ENCODE measurements at regions not wholly inside any gene's neighbourhood (a gene's known extent, or its start where the extent isn't known, plus 50 kb on each side); places are given as distances from the start of the nearest gene placed in this dataset.

GRCh38 chr2:221844212-221845020 lies 272.3 kb upstream of the EPHA4 start:
- peak overlapping the region; percentile 34; the same call in 1 of the 2 replicates for H2AFZ ChIP-seq (ENCODE audit: low read depth)
- no peaks in the 10 kb centered on the region for H3K27me3 ChIP-seq (ENCODE audit: insufficient read depth, low read depth)
- 0 out of 2 replicates have a peak overlapping the region, but pooled peaks have one; percentile 6 for H3K4me2 ChIP-seq
- no peak overlapping the region for H3K4me3 ChIP-seq (IDR thresholded peaks at IDR 0.05; ENCODE audit: insufficient read depth, low read depth, low read length)
- no peaks in the 10 kb centered on the region for H3K4me1 ChIP-seq (ENCODE audit: low read depth, poor library complexity, severe bottlenecking)
- TF ChIP-seq CTCF (conservative IDR thresholded peaks at IDR 0.05; ENCODE audit: low read depth, low read length): no peak
- no peaks in the 10 kb centered on the region for H3K79me2 ChIP-seq (ENCODE audit: insufficient read depth, low read depth)
- H3K9ac ChIP-seq: no peak overlapping the region
- H3K36me3 ChIP-seq (ENCODE audit: insufficient read depth): no peaks in the 10 kb centered on the region
- H4K20me1 ChIP-seq (ENCODE audit: insufficient read depth): no peaks in the 10 kb centered on the region
- H3K27ac ChIP-seq: no peak overlapping the region

- Histone ChIP-seq H3K79me2 (ENCODE audit: insufficient read depth, low read depth) (no peaks in the 10 kb centered on the region), H3K4me1 (ENCODE audit: low read depth, poor library complexity, severe bottlenecking) (no peaks in the 10 kb centered on the region), H3K9ac (no peak overlapping the region), H3K4me3 (IDR thresholded peaks at IDR 0.05; ENCODE audit: insufficient read depth, low read depth, low read length) (no peak overlapping the region), H3K36me3 (ENCODE audit: insufficient read depth) (no peaks in the 10 kb centered on the region), H3K4me2 (no peak overlapping the region), H3K27ac (no peak overlapping the region), H3K27me3 (ENCODE audit: insufficient read depth, low read depth) (no peaks in the 10 kb centered on the region), H4K20me1 (ENCODE audit: insufficient read depth) (no peaks in the 10 kb centered on the region), H2AFZ (ENCODE audit: low read depth) (no peak overlapping the region)
- TF ChIP-seq CTCF (conservative IDR thresholded peaks at IDR 0.05; ENCODE audit: low read depth, low read length): no peak
Measured at GRCh38 chr2:221836095-221836494, 264.0 kb upstream of the EPHA4 start.

- no peaks in the 10 kb centered on the region for H4K20me1 ChIP-seq (ENCODE audit: insufficient read depth)
- H3K9ac ChIP-seq: no peak overlapping the region
- H2AFZ ChIP-seq (ENCODE audit: low read depth): no peak overlapping the region
- H3K79me2 ChIP-seq (ENCODE audit: insufficient read depth, low read depth): no peaks in the 10 kb centered on the region
- no peak overlapping the region for H3K4me3 ChIP-seq (IDR thresholded peaks at IDR 0.05; ENCODE audit: insufficient read depth, low read depth, low read length)
- TF ChIP-seq CTCF (conservative IDR thresholded peaks at IDR 0.05; ENCODE audit: low read depth, low read length): no peak
- H3K4me2 ChIP-seq: no peak overlapping the region
- H3K36me3 ChIP-seq (ENCODE audit: insufficient read depth): no peaks in the 10 kb centered on the region
- H3K27me3 ChIP-seq (ENCODE audit: insufficient read depth, low read depth): no peaks in the 10 kb centered on the region
- H3K27ac ChIP-seq: no peak overlapping the region
- no peaks in the 10 kb centered on the region for H3K4me1 ChIP-seq (ENCODE audit: low read depth, poor library complexity, severe bottlenecking)
Measured at GRCh38 chr2:221833966-221834365, 261.9 kb upstream of the EPHA4 start.

DNA sequence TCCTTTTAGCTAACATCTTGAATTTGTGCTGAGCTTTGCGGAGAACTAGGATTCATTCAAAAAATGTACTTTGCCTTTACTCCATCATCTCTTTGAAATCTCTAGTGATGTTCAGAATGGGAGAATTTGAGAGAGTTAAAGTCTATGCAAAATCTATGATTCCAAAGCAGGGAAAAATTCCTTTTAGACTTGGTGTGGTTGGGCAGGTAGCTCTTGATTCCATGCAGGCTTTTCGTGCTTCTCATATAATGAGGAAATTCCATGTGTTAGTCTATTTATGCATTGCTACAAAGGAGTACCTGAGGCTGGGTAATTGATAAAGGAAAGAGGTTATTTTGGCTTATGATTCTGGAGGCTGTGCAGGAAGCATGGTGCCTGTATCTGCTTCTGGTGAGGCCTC lies 258.9 kb upstream of the EPHA4 start:
- H2AFZ ChIP-seq (ENCODE audit: low read depth): no peak overlapping the region
- no peaks in the 10 kb centered on the region for H4K20me1 ChIP-seq (ENCODE audit: insufficient read depth)
- H3K4me2 ChIP-seq: no peak overlapping the region
- no peaks in the 10 kb centered on the region for H3K27me3 ChIP-seq (ENCODE audit: insufficient read depth, low read depth)
- no peak for TF ChIP-seq CTCF (conservative IDR thresholded peaks at IDR 0.05; ENCODE audit: low read depth, low read length)
- no peaks in the 10 kb centered on the region for H3K79me2 ChIP-seq (ENCODE audit: insufficient read depth, low read depth)
- H3K4me1 ChIP-seq (ENCODE audit: low read depth, poor library complexity, severe bottlenecking): no peaks in the 10 kb centered on the region
- H3K9ac ChIP-seq: no peak overlapping the region
- H3K36me3 ChIP-seq (ENCODE audit: insufficient read depth): no peaks in the 10 kb centered on the region
- H3K4me3 ChIP-seq (IDR thresholded peaks at IDR 0.05; ENCODE audit: insufficient read depth, low read depth, low read length): no peak overlapping the region
- no peak overlapping the region for H3K27ac ChIP-seq

Data from KMS-11 (cell line).